NCI-H1417 (cell line): ENCODE measurements at regions not wholly inside any gene's neighbourhood (a gene's known extent, or its start where the extent isn't known, plus 50 kb on each side); places are given as distances from the start of the nearest gene placed in this dataset.

Experiments used
- DNase-seq, 3 experiments: peaks; one replicate each; lab custom pipeline; 2025; lab: John Stamatoyannopoulos, UW

DNA sequence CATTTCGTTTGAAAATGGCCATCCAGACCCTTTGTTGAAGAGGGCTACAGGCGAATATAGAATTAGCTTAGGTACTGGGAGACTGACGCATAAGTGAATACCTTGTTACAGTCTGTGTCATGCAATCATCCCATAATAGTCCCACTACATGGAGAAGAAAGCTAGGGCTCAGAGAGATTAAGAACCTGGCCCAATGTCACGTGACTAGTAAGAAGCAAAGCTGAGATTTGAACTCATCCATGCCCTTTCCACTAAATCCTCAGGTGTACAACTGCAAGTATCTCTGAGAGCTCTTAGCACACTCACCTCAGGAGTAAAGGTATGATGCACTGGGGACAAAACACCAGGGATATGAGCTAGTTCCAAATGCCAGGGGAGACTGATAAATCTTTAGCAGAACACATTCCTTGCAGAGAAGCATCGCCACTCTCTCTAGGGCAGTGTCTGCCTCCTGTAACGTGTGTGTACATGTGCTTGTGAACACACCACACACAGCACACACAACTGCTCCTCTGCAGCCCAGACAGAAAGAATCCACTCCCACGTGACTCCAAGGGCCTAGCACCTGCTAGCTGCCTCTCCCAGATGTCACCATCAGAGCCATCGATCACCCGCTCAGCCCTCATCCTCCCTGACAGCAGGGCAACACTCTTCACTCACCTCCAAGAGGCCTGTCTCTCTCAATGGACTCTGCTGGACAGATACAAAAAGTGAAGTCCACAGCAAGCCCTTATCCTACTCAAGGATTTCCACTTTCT is 402.8 kb downstream of the NXPE2 start:
- DNase-seq: peak; percentile 49 to 84 (median 75)

DNA sequence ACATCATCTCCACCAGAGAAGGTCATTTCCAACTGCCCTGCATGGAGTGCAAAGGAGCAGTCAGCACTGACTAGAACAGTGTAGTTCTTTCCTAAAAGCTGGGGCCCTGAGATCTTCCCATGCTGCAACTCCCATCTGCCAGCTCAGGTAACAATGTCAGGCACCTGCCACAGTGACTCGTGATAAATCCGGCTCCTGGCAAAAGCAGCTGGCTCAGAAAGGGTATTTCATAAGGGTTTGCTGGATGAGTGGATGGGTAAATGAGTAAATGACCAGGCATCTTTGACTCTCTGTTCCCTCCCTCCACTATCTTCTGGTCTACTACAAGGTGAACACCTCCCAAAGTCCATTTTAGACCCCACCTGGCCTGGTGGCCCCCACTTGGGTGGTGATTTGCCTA is 403.6 kb downstream of the NXPE2 start:
- DNase-seq: peak; percentile 64 to 78 (median 65)

DNA sequence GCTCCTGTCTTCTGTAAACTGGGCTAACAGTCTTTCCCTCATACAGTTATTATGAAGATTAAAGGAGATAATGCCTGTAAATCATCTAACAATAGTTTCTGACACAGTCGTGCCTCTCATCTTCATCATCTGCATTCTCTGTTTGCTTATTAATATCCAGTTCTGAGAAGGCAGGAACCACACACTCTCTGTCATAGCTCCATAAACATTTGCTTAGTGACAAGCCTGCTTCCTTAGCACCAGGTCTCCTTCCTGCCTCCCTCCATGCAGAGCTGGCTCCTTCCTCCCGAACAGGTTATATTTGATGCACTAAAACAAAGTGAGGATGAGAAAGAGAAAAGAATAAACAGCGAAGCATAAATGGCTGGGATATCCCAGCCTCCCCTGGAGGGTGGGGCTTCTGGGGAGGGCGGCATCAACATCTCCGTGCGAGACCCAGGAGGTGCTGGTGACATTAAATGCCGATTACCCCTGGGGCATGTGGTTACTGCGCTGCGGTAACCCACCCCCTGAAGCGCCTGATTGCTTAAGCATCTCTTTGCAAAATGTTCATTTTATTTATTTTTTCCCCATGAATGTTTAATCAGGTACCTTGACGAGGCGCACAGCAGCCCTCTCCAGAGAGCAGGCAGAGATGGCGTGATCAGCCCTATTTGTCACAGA is 404.9 kb downstream of the NXPE2 start:
- DNase-seq: peak; percentile 30 to 93 (median 86)

DNA sequence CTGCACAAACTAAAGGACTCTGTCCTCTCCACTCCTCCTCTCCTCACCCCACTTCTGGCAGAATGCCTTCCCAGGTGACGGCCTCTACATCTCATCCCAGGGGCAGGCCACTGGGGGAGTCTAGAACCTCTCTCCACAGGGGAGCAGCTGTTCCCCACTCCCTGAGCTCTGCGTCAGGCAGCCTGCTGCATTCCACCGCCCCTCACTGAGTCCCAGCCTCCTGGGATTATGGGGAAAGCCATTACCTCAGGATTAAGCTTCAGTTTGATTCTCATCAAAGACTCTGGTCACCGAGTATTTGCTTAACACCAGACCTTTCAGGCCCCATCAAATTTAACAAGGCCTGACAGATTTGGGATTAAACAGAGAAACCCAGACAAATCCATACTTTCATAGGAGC is 405.9 kb downstream of the NXPE2 start:
- DNase-seq: peak in 1 of 3 experiments; percentile 52

DNA sequence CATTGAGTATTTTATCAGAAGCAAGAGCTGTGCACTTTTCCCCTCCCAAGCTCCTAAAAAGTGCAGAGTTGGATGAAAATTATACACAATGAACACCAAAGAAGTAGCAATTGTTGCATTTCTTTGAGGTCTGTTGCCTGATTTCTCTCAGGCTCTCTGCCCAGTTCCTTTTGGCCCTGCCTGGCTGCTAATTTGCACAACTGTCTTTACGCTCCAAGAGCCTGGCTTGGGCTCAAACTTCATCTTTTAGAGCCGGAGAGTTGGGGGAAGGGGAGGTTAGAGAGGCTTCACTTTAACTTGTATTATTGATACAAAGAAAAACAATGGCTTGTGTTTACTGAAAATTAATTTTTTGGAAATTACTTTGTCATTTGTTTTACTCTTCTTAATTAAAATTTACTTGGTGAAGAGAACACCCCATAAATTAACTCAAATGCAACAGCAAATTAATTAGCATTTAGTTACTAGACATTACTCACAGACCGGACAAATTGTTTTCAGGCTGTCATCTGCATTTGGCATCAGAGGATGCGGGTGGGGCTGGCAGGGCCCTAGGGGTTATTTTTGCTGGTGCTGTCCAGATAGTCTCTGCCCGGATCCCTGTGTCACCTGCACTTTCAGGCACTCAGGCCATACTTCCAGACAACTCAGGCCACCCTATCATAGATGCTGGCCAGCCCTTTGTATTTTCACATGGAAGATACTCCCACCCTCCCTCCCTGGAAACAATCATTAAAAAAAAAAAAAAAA is 407.3 kb downstream of the NXPE2 start:
- DNase-seq: no peak

DNA sequence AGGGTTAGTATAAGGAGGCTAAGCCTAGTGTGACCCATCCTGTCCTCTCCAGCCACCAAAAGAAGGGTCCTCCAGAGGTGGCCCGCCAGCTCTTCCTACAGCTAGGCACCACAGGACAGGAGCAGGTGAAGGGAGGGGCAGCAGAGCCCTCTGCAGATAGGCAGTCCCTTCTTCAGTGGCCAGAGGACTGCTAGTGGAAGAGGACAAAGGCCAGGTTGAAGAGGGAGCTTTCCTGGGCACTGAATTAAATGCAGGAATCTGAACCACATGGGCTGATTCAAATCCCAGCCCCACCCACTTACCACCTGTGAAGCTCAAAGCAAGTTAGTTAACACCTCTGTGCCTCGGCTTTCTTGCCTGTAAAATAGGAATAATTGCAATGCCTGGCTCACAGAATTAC is 409.5 kb downstream of the NXPE2 start:
- no peak for DNase-seq

DNA sequence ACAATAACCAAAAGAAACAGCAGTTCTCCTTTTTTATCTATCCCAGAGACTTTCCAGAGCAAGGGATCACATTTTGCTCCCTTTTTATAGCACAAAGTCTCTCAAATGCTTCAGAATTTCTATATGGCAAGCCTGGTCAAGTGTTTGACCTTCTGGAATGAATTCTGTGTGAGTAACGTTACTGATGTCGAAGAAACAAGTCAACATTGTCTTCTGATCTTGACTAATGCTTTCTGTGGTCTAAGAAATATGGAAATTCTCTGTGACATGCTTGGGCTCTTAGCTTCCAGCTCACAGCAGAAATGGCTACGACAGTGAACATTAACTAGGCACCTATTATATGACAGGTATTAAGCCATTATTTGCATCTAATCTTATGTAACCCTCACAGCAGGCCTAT is 411.7 kb downstream of the CADM1 start:
- no peak for DNase-seq

DNA sequence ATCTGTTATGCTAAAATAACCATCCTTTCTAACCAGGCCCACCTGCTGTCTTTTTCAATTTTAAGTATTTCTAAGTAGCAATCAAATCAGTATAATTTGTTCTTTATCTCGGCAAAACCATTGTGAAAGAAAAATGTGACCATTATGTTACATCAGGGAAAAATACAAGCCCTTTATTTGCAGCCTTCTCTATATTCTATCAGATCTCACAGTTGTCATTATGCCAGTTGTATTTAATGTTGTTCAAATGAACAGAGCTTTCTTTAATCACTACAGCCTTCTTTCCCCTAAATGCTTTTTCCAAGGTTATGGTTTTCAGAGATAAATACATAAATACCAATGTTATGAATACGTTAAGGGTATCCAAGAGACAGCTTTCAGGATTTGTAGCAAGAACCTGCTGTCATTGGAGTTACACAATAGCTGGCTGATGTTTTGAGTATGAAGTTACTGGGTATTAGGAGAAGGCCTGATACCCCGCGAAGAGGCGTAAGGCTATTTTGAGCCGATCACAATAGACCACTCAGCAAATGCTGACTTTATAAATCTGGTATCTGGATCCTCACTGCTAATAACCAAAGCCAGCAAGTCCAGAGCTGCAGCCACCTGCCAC is 406.3 kb downstream of the CADM1 start:
- DNase-seq: peak in 1 of 3 experiments; percentile 27

DNA sequence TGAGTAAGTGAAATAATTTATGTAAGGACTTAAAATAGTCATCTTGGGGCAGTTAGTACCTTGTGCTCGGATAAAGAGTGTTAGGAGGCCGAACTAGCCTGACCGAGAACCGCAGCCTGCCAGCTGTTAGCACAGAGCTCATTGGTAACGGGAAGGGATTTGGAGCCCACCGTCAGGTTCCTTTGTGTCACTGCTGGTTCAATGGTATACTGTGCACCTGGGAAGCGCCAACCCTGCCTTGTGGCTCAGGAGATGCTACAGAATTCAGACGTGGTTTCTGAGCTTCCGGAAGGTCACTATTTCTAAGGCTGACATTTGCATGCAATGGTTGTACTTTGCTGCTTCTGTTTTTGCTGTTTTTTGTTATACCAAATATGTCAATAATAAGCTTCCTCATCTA is 403.5 kb downstream of the CADM1 start:
- no peak for DNase-seq

DNA sequence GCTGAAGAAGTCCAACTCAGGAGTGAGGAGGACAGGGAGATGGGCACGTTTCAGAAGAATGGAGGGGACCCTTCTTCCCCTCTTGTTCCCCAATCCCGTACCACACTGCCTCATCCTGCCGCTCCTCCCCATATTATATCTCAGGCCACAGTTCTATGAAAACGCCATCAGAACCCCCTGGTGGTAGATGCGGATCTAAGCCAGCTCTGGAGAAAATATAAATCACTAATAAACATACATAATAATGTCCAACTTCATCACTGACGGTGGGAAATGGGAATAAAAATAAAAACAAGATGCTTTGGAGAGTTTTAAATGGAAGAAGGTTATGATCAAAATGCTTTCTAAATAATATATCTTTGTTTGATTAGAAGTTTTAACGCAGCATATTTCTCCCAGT is 400.3 kb downstream of the CADM1 start:
- DNase-seq: no peak

DNA sequence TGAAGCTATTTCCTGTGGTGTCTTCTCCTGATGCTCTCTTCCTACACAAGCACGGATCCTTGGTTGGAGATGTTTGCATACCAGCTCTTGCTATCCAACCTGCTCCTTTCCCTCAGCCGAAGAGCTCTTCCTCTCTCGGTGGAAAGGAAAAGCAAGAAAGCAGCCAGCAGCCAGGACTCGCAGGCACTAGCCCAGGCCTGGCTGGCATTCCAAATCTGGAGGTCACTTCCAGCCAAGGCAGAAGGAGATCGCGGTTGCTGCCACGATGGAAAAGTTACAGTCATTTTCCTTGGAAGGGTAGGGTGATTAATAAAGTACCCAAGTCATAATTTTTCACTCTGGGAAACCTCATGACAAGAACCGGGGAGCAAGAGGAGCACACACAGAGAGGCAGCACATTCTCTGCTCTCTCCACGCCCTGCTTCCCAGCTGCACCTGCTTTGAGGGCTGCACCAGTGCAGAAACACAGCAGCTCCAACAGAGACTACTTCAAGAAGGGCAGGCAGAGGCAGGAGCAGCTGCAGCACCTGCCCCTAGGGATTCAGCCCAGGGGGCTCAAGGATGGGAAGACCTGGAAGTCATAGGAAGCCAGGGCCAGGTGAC is 399.3 kb downstream of the CADM1 start:
- peak in 2 of 3 experiments; percentile 48 to 73 for DNase-seq

DNA sequence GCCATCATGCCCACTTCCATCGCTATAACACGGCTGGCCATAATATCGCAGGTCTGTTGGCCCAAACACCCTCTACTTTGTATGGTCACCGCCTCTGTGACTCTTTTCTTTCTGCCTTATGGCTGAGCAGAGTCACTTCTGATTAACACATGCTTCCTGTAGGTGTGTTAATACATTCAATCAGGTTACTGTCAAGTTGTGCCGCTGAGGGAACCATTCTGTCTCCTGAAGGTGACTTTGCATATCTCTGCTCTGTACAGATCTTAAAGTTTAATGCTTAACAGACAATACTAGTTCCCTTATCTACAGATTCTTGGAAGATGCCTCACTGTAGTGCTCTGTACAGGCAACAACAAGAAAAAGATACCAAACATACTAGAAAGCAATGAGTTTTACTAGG is 393.1 kb downstream of the CADM1 start:
- DNase-seq: no peak

DNA sequence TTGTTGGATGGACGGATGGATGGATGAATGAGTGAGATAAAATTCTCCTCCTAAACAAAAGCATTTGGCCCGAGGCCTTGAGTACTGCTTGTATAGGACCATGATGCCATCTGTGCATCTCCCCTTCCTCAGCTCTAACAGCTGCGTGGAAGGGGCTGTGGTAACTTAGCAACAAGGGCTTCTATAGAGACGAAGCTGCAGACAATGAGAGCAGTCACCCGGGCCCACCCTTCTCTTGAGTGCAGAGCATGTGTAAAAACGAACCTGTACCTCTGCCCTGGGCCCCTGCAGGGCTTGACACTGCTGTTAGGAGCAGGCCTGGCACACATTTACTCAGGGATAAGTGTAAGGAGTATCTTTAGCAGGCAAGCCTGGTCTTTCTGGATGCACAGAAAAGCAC is 391.5 kb downstream of the CADM1 start:
- peak in 2 of 3 experiments; percentile 80 to 92 for DNase-seq

DNA sequence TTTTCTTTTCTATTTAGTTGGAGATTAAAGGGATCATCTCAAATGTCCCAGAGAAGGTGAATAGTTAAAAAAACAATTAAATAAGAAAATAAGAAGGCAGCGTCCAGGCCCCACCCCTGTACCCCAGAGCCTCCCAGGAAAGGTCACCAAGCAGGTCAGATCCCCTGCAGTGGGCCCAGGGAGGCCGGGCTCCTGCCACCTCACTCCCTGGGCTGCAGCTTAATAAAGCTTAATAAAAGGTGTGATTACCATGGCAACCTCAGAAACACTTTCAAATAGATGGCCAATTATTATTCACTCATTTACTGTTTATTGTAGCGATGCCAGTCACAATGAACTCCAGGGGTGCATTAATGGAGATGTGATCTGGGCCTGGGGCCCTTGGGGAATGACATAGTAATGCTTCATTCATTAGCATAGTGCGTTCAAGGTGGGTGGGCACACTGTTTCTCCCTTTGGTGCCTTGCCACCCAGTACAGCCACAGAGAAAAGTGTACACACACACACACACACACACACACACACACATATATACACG is 386.2 kb downstream of the CADM1 start:
- DNase-seq: peak in 1 of 3 experiments; percentile 56

DNA sequence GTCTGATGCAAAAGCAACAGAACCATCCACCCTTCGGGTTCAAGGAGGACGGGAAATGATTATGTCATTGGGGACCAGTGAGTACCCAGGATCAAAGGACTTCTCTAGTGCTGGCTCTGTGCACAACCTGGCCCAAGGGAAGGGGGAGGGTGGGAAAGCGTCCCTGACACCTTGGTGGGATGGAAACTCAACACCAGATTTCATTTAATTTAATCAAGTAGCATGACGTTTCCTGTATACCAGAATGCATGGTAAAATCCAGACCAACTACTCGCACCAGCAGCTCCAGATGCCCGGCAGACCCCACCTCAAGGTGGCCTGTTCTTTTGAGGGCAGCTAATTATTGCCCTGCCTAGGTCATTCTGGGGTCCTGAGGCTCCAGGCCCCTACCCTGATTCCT is 385.1 kb downstream of the CADM1 start:
- DNase-seq: no peak
